ENCODE measurements at regions not wholly inside any gene's neighbourhood (a gene's known extent, or its start where the extent isn't known, plus 50 kb on each side); places are given as distances from the start of the nearest gene placed in this dataset.

DNA sequence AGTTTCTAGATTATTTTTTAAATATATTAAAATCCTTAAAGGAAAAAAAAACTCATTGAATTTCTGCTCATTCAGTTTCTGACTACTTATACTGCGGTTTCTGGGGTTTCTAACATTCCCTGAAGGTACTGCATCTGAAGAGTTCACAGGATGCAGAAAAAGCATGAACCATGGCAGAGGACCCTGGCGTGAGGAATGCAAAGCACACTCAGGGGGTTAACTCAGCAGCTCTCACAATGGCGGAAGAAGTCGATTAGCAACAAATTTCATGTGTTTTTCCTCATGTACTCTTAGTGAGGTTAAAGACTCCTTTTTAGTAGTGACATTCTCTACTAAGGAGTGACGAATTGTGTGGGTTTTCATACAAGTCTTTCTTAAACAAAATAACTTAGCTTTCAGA lies 975.6 kb downstream of the NCAM2 start:
- H3K36me3 Mint-ChIP-seq (ENCODE audit: insufficient read depth, unreplicated experiment) = no peaks in the 10 kb centered on the region
- CTCF ChIA-PET = no interaction called here
- intact Hi-C loops (cut with micrococcal nuclease; ENCODE audit: unreplicated experiment) = no loop called here
- DNase-seq = no peak
- no TSS peak for BruUV-seq (replicated peaks)
- H3K27me3 Mint-ChIP-seq (ENCODE audit: unreplicated experiment) = no peaks in the 10 kb centered on the region
- H3K9me3 Mint-ChIP-seq (ENCODE audit: low read depth, unreplicated experiment) = peaks cover 3% of the 10 kb centered on the region
- no peak overlapping the region for H3K4me3 Mint-ChIP-seq (ENCODE audit: low read depth, unreplicated experiment)
- H3K4me1 Mint-ChIP-seq (ENCODE audit: low read depth, unreplicated experiment) = no peaks in the 10 kb centered on the region
- no peak for TF ChIP-seq CTCF (IDR thresholded peaks at IDR 0.05; ENCODE audit: unreplicated experiment)
- H3K27ac Mint-ChIP-seq (ENCODE audit: unreplicated experiment) = no peak overlapping the region

GRCh38 chr21:21996891-21997290 lies 998.7 kb downstream of the NCAM2 start:
- Mint-ChIP-seq H3K4me1 (ENCODE audit: low read depth, unreplicated experiment) (no peaks in the 10 kb centered on the region), H3K27me3 (ENCODE audit: unreplicated experiment) (no peaks in the 10 kb centered on the region), H3K4me3 (ENCODE audit: low read depth, unreplicated experiment) (no peak overlapping the region), H3K9me3 (ENCODE audit: low read depth, unreplicated experiment) (peaks cover 12% of the 10 kb centered on the region), H3K36me3 (ENCODE audit: insufficient read depth, unreplicated experiment) (no peaks in the 10 kb centered on the region), H3K27ac (ENCODE audit: unreplicated experiment) (no peak overlapping the region)
- intact Hi-C loops (cut with micrococcal nuclease; ENCODE audit: unreplicated experiment) = no loop called here
- no peak for TF ChIP-seq CTCF (IDR thresholded peaks at IDR 0.05; ENCODE audit: unreplicated experiment)
- BruUV-seq (replicated peaks) = no TSS peak
- no peak for DNase-seq
- CTCF ChIA-PET = no interaction called here

- Mint-ChIP-seq H3K9me3 (ENCODE audit: low read depth, unreplicated experiment) (peaks cover 12% of the 10 kb centered on the region), H3K27ac (ENCODE audit: unreplicated experiment) (no peak overlapping the region), H3K27me3 (ENCODE audit: unreplicated experiment) (no peaks in the 10 kb centered on the region), H3K4me1 (ENCODE audit: low read depth, unreplicated experiment) (no peaks in the 10 kb centered on the region), H3K36me3 (ENCODE audit: insufficient read depth, unreplicated experiment) (no peaks in the 10 kb centered on the region), H3K4me3 (ENCODE audit: low read depth, unreplicated experiment) (no peak overlapping the region)
- intact Hi-C loops (cut with micrococcal nuclease; ENCODE audit: unreplicated experiment) = no loop called here
- DNase-seq = no peak
- CTCF ChIA-PET = no interaction called here
- BruUV-seq (replicated peaks) = no TSS peak
- TF ChIP-seq CTCF (IDR thresholded peaks at IDR 0.05; ENCODE audit: unreplicated experiment) = no peak
Measured at GRCh38 chr21:21997390-21998333, 999.5 kb downstream of the NCAM2 start.

GRCh38 chr21:22019766-22020165 lies 1021.6 kb downstream of the NCAM2 start:
- Mint-ChIP-seq H3K36me3 (ENCODE audit: insufficient read depth, unreplicated experiment) (no peaks in the 10 kb centered on the region), H3K4me1 (ENCODE audit: low read depth, unreplicated experiment) (no peaks in the 10 kb centered on the region), H3K27ac (ENCODE audit: unreplicated experiment) (no peak overlapping the region), H3K27me3 (ENCODE audit: unreplicated experiment) (no peaks in the 10 kb centered on the region), H3K4me3 (ENCODE audit: low read depth, unreplicated experiment) (no peak overlapping the region), H3K9me3 (ENCODE audit: low read depth, unreplicated experiment) (peaks cover 2% of the 10 kb centered on the region)
- TF ChIP-seq CTCF (IDR thresholded peaks at IDR 0.05; ENCODE audit: unreplicated experiment) = no peak
- intact Hi-C loops (cut with micrococcal nuclease; ENCODE audit: unreplicated experiment) = no loop called here
- CTCF ChIA-PET = no interaction called here
- no peak for DNase-seq
- BruUV-seq (replicated peaks) = no TSS peak

Measured in Calu3 (cell line).